GM21737 (cell line): ENCODE measurements at regions not wholly inside any gene's neighbourhood (a gene's known extent, or its start where the extent isn't known, plus 50 kb on each side); places are given as distances from the start of the nearest gene placed in this dataset.

ENCODE experiments used
- ATAC-seq: cut with Tn5 transposase; IDR thresholded peaks from one replicate; pipeline ENCODE4 v1.9.1; 2021; ENCODE audit warnings: mild to moderate bottlenecking, moderate library complexity; ENCODE audit not compliant: unreplicated experiment

DNA sequence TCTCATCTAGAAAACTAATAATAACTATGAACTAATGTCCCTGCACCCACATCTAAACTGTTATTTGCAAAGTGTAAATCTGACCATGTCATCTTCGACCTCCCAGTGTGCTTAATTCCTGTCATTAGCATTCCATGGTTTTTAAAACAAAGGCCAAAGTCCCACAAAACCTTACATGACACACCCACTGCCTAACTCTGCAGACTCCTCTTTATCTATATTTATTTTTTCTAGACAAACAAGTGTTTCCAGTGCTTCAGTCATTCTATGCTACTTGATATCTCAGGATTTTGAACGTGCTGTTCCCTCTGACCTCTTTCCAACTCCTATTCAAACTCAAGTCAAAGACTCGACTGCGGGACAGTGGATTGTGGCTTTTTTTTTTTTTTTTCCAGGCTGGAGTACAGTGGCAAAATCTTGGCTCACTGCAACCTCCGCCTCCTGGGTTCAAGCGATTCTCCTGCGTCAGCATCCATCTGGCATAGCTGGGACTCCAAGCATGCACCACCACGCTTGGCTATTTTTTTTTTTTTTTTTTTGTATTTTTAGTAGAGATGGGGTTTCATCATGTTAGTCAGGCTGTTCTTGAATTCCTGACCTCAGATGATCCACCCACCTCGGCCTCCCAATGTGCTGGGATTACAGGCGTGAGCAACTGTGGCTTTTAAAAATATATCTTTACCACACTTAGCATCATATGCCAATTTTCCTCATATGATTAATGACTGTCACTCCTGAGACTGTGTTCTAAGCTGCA is 1511.0 kb downstream of the ARAP2 start:
- no peak for ATAC-seq

DNA sequence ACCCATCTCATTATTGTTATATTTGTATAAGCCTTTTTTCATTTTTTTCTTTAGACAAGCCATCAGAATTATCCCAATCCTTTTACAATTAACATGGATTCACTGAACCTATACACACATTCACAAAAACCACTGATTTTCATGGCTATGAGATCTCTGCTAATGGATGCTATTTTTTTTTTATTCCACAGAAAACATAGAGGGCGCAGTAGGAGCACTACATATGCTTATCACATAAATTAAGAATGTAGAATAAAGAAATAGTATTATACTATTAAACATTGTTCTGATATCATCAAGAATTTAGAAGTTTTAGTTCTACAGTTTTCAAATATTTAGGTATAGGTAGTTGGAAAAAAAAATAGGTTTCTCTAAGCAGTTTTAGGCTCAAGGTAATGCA is 1477.4 kb downstream of the ARAP2 start:
- ATAC-seq, result no peak

DNA sequence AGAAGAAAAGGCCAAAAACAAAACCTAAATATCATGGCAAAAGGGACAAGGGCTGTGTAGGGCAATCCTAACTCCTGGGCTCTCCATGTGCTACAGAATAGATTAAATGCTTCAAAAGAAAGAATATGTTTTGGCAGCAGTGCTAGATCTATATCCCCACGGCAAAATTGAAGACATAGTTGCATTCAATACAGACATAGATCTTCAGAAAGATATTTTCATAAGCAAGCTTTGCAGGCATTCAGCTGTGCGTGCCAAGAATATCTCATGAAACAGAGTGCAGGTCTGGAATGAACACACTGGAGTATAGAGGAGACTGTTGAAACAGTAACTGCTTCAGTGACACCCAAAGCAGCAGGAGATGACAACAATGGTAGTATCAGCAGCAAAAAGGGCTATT is 1476.9 kb downstream of the ARAP2 start:
- no peak for ATAC-seq

DNA sequence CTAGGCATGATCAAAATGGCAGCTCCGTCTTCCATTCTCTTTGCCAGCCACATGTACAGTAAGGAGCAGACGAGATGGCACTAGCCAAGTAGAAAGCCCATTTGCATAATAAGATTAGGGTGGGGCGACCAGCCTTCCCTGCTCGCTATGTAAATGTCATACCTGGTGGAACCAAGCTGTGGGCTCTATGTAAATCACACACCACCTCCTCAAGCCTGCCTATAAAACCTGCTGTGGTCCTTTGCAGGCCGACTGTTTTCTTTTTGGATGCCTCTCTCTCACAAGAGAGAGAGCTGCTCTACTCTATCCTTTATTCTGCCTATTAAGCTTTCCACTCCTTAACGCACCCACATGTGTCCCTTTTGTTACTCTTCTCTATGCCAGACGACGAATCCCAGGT is 1472.7 kb downstream of the ARAP2 start:
- ATAC-seq, result no peak

DNA sequence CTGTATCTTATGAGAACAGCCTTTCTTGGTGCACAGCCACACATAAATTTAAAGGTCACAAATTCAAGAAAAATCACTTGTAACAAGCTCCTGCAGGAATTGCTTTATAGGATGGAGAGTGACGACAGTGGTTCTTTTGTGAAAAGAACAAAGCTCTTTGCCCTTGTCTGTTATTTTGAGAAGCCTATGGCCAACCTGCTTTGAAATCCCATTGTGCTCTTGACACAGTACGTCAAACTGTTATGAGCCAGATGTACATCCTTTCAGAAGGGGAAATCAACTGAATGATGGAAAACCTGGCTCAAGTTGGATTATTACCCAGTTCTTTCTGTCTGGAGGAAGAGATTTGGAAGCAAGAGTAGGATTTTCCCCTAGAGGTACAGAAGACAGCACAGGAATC is 1454.2 kb downstream of the ARAP2 start:
- ATAC-seq, result no peak

DNA sequence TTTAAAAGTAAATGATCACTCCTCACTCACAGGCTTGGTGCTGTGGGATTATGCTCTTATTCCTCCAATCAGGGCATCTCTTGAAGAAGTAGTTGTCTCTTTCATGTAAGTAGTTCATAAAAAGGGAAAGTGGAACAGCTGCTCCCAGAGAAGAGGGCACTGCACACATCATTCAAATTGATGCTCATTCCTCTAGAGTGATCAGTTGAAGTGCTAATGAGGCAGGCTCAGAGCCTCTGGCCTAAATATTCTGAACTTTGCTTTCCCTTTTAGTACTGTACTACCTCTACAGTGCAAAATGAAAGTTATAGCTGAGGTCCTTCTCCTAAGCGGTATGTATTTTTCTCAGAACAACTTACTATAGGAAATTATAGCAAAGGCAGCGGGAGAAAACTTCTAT is 1453.1 kb downstream of the ARAP2 start:
- no peak for ATAC-seq

DNA sequence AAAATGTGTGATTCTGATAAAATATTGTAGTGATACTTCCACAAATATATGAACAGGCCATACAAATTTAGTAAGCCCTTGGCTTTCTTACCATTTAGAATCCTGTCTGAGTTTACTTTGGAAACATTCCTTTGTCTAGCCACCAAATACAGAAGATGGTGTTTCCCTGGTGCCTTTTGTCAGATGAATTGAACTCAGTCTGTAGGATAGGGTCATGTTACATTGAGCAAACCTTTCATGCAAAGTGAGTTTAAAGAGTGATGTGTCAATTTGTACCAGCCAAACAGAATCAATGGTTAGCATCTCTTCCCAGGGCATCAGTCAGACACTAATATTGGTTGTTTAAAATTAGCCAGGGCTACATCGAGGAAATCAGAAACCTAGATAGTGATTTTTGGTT is 1443.4 kb downstream of the ARAP2 start:
- ATAC-seq, result no peak

DNA sequence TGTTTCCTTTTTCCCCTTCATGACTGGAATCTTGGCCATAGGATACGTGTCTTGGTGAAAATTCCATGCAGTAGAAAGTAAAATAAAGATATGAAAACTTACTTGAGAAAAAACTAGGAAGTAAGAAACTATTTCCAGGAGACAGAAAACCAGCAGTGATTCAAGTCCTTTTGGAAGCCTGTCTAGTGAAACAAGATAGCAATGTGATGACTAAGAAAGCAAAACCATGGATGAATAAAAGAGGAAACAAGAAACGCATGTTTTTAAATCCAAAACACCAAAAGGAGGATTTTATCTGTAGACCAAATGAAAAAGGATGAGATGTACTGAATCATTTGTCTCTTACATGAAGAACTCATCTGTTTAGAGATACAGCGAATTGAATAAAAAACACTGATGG is 1430.0 kb downstream of the ARAP2 start:
- no peak for ATAC-seq

DNA sequence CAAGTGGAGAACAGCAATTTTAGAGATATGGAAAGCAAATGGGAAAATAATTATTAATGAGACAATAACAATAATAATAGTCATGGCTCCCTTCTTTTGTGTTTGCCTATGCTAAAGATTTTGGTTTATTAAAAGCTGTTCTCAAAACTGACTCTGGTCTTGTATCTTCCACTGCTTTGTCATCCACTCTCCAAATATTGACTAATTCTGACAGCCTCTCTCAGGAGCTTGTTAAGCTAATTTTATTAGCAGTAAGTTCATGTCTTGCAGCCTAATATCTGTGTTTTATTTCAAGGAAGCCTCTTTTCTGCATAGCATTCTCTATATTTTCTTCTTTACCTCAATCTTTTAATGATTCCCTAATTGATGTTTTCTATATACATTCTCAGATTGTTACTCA is 1419.8 kb downstream of the ARAP2 start:
- no peak for ATAC-seq

DNA sequence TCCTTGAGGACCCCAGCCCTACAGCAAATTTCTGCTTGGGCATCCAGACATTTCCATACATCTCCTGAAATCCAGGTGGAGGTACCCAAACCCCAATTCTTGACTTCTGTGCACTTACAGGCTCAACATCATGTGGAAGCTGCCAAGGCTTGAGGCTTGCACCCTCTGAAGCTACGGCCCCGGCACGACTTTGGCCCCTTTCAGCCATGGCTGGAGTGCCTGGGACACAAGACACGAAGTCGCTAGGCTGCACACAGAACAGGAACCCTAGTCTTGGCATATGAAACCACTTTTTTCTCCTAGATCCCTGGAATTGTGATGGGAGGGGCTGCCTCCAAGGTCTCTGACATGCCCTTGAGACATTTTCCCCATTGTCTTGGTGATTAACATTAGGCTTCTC is 1417.7 kb downstream of the ARAP2 start:
- no peak for ATAC-seq

DNA sequence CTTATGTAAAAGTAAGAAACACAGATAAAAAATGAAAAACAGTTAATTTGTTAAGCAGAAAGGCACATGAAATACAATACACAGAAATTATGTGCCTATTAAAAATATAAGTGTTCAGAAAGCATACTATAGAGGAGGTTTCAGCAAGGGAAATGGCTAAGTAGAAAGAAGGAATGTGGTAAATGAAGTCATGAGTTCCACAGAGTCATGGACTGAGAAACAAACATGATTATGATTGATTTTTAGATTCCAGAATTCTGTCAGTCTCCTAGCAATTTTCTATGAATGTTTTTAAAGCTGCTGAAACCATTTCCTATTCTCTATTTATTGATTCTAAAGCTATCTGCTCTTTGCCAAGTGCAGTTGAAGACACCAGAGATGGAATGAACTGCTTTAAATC is 1398.4 kb downstream of the ARAP2 start:
- ATAC-seq, result no peak

DNA sequence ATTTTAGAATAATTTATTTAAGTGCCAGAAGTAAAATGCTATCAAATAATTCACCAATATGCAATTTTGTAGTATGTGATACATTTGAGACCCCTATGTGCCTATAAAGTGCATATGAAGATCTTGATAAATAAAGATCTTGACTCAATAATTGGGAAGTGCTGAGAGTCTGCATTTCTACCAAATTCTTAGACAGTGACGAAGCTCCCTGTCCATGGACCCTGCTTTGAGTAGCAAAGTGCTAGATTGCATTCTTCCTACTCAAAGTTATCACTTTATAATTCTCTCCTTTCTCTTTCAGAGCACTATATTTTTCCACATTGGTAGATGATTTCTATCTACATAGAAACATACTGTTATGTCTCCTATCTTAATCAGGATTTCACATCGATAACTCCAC is 1393.9 kb downstream of the ARAP2 start:
- no peak for ATAC-seq

DNA sequence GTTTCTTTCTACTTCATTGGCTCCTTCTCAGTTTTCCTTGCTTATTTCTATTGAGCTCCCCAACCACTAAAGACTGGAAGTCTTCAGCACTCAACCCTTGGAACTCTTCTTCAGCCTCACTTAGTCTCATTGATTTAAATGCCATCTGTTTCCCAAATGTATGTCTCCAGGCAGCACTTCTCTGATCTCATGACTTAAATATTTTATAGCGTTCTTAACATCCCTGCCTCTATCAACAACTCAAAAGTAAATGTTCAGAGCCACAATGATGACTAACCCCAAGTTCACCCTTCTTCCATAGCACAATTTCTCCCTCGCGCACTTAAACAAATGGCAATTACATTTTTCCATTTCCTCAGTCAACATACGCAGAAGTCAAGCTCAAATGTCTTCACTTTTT is 1393.3 kb downstream of the ARAP2 start:
- ATAC-seq, result no peak

DNA sequence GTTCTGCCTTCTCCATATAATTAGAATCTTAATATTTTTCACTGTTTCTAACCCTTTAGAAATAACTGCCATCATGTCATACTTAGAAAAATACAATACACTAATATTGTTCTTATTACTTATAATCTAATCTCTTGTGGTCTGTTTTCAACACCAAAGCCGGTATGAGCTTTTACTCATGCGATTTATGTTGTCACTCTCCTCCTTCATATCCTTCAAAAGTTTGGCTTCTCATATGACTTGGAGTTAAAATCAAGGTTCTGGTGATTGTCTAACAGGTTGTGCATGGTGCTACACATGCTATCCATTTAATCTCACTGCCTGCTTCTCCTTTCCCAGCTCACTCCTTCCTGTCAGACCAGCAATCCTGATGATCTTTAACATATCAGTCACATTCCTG is 1392.9 kb downstream of the ARAP2 start:
- ATAC-seq, result no peak

DNA sequence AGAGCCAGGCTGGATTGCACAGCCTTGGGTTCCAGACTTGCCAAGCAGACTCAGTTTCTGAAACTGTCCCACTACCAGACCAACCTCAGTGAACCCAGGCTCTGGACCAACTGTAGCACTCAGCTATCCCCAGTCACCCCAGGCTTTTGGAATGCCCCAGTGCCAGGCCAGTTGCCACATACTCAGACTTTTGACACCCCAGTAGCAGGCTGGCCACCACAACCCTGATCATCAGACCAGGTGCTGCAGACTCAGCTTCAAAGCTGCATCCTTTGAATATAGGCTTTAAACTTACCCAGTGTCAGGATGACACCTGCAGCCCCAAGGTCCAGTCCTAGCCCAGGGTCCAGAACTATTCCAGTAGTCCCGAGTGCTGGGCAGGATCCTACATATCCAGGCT is 1389.9 kb downstream of the ARAP2 start:
- ATAC-seq, result no peak

DNA sequence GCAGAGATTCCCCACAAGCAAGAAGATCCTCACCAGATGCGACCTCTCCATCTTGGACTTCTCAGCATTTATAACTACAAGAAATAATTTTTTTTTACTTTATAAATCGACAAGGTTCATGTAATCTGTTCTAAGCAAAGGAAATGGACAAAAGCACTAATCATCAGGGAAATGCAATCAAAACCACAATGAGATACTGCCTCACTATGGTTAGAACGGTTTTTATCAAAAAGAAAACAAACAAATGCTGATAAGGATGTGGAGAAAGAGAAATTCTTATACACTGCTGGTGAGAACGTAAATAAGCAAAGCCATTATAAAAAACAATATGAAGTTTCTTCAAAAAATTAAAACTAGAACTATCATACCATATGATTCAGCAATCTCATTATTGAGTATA is 1382.6 kb downstream of the ARAP2 start:
- ATAC-seq, result no peak

DNA sequence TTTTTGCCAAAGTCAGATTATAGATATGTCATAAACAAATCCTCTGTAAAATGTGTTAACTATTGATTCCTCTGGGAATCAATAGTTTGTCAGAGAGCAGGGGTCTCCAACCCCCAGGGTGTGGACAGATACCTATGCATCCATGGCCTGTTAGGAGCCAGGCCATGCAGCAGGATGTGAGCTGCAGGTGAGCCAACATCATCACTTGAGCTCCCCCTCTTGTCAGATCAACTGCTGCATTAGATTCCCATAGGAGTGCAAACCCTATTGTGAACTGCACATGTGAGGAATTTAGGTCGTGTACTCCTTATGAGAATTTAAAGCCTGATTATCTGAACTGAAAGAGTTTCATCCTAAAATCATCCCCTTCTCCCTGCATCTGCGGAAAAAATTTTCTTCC is 1365.4 kb downstream of the ARAP2 start:
- no peak for ATAC-seq

DNA sequence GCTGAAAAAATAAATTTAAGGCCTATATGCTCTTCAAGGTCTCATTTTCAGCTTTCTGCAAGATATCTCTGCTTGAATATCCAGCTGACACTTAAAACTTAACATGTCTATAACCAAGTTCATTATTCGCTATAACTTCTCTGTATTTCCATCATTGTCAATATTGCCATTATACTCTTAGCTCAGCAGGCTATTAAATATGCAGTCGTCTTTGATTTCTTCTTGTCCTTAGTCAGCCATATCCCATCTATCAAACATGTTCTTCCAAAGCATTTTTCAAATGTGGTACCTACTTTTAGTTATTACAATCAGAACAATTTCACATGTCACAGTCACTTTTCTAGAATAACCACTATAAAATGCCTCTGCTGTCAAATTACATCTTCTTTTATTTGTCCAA is 1364.1 kb downstream of the ARAP2 start:
- no peak for ATAC-seq

DNA sequence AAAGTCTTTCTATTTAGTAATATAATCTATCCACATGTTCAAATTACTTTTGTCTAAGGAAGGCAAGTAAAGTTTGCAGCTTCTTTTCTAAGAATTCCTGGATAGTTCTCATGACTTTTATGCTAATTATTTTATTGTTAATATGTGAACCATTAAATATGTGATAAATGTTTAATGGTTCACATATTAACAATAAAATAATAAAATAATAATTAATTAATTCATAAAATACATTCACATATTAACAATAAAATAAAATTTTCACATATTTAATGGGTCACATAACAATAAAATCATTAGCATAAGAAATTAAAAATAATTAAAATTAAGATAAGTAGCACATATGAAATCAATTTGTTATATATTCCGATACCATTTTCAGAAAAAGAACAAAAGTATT is 1352.4 kb downstream of the ARAP2 start:
- no peak for ATAC-seq

DNA sequence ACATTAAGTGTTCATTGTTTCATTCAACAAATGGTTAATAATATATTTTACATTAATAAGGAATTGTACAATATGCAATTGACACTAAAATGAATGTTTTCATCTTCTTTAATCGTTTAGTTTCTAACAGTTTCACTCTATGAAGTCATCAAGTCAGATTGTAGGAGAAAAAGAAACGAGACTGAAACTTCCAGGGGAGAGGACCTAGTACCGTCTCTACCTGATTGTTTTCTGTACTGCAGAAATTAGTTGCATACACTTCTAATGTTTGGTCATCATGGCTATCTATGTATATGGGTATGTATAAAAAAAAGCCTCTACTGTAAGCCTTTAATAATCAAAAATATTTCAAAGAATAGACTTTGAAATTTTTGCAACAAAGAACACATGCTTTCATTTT is 1350.9 kb downstream of the ARAP2 start:
- ATAC-seq, result no peak

DNA sequence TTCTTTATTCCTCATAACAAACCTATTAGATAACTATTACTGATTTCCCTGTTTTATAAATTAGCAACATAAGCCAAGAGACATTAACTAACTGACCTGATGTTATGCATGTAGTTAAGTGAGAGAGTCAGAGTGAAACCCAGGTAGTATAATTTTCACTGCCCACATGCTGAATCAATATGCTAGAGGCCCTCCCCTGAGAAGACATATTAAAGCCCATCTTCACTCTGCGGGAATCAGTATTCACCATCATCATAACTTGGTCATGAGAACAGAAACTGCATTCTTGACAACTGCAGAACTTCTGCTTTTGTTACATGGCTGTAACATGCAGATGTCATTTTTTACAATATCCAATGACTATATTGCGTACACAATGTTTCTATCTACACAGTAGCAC is 1324.3 kb downstream of the ARAP2 start:
- no peak for ATAC-seq

DNA sequence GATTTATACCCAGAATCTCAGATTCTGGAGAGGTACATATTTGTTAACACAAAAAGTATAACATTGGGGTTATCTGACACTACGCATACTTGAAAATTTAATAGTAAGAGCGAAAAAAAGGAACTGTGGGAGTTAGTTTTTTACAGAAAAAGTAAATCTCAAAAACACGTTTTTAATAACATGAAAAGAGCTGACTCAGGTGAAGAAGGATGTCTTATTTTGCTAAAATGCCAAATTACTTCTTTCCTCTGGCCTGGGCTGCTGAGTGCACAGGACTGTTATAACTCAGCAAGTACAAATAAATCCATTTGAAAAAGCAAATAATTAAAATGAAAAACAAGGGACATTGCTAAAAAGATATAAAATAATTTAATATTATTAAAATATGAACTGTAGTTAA is 1322.9 kb downstream of the ARAP2 start:
- ATAC-seq, result no peak

DNA sequence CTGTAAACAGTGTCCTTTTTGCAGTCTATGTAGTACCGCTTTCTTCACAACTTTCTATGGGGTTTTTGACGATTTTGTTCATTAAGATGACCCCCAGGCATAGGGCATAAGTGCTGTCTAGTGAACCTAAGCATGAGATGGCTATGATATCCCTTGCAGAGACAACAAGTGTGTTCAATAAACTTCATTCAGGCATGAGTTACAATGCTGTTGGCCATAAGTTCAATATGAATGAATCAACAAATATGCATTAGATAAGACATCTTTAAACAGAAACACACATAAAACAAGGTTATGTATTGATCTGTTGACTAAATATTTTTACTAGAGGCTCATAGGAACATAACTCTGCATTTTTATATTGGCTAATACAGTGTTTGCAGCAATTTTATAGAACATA is 1322.0 kb downstream of the ARAP2 start:
- ATAC-seq, result no peak
